Fibroblast of skin of left quadriceps (primary cell): ENCODE measurements at regions not wholly inside any gene's neighbourhood (a gene's known extent, or its start where the extent isn't known, plus 50 kb on each side); places are given as distances from the start of the nearest gene placed in this dataset.
A peak's percentile ranks its signal among the peaks of the same experiment; 100 is the strongest.

ENCODE experiments used
- DNase-seq, 2 experiments: peaks; one replicate each; pipeline ENCODE4 v3.0.0-alpha.2; 2013; ENCODE audit warnings: low read depth in 2 of 2

DNA sequence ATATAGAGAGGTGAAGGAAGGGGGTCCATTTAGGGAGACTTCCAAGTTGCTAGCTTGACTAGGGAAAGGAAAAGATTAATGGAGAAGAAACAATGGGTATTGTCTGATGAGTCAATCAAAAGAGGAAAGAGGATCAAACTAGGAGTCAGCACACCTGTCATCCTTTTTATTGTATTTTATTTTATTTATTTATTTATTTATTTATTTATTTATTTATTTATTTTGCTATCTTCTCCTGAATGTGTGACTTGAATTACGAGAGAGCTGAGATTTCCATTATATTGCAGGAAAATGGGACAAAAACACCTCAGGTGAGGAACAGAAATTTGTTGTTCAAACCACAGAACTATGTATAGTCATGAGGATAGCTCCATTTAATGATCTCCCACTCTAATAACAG is 58.9 kb downstream of the NUDT11 start:
- no peak for DNase-seq

DNA sequence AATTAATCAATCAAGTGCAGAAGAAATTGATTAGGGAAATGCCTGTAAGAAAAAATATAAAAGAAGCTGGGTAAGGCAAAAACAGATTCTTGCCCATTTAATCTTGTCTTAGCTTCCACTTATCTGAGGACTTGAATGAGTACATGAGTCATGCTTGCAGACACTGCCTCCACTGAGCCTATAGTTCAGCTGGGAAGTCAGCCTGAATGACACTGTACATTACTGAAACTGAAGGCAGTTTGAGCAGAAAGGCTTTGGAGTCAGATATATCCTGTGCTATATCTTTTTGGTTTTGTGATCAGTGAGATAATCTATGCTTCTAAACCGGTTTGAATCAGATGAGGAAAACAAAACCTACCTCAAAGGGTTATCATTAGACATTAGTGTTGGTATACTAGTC is 61.3 kb downstream of the NUDT11 start:
- no peak for DNase-seq

DNA sequence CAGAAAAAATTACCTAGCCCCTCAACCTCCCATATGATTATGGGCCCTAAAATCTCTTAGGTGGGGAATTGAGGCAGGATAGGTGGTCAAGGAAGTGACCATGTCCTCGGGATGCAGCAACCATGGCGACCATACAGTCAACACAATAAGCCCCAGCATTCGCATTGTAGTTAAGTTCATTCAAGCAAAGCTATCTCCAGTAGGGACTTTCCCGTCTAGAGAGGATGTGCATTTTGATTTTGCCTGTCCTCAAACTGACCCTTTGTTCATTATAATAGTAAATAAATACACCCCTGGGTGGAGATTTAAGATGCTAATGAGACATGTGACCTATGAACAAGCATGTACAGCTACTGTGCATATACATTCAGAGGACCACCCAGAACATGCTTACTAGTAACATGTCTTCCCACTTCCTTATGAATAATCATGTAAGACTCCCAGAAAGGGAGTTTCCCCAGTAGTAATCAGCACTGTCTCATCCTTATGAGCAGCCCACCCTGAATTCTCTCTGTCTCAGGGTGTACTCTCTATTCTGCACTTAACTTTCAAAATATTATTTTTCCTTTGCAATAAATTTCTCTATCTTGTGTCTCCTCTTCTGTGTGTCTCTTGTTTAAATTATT is 74.3 kb downstream of the NUDT11 start:
- no peak for DNase-seq

DNA sequence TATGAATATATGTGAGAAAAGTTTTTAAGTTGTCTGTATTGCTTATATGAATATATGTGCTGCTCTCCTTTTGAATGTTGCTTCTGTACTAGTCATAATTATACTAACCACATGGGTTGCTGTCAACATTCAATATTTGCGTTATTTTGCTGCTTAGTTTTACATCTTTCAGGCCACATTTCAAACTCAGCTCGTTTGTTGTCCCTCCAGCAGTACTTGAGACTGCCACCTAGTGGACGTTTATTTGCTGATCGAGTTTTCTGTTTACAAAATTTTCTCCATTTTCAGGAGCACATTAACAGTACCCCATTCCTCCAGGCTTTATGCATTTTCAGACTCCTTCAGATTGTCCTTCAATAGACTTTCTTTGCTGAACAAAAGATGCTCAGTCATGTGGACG is 75.8 kb downstream of the NUDT11 start:
- peak in 1 of 2 experiments; percentile 9 for DNase-seq

DNA sequence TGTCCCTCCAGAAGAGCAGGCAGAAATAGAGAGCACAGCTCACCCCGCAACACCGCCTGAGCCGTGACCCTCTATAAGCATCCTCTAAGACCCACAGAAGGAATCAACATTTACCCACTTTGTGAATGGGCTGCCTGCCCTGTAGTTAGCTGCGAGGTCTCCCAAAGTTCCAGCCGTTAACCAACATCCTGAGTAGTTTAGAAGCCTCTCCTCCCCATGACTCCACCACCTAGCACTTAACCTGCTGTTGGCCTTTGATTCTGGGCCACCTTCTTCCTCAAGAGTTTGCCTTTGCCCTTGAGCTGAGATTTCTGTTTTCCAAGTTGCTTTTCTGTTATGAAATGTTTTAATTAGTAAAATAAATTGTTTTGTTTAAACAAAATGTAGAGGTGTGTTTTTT is 75.8 kb downstream of the NUDT10 start:
- no peak for DNase-seq

DNA sequence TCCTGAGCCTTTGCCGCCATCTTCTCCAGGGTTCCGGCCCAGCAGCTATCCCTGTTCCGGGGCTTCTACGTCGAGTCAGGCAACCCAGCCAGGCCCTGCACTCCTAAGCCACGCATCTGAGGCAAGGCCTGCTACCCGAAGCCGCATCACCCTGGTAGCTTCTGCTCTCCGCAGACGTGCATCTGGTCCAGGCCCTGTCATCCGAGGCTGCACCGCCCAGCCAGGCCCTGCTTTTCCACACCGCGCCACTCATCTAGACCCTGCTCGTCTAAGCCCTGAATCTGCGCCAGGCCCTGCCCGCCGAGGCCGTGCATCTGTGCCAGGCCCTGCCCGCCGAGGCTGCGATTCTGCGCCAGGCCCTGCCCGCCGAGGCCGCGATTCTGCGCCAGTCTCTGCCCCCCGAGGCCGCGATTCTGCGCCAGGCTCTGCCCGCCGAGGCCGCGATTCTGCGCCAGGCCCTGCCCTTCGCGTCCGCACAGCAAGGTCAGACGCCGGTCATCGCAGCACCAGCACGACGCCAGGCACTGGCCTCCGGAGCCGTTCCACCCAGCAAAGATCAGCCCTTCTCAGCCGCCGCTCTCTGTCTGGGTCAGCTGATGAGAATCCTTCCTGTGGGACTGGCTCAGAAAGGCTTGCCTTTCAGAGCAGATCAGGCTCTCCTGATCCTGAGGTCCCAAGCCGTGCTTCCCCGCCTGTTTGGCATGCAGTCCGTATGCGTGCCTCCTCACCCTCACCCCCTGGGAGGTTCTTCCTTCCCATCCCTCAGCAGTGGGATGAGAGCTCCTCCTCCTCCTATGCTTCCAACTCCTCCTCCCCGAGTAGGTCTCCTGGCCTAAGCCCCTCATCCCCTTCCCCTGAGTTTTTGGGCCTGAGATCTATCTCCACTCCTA is 75.1 kb downstream of the NUDT10 start:
- DNase-seq = no peak

DNA sequence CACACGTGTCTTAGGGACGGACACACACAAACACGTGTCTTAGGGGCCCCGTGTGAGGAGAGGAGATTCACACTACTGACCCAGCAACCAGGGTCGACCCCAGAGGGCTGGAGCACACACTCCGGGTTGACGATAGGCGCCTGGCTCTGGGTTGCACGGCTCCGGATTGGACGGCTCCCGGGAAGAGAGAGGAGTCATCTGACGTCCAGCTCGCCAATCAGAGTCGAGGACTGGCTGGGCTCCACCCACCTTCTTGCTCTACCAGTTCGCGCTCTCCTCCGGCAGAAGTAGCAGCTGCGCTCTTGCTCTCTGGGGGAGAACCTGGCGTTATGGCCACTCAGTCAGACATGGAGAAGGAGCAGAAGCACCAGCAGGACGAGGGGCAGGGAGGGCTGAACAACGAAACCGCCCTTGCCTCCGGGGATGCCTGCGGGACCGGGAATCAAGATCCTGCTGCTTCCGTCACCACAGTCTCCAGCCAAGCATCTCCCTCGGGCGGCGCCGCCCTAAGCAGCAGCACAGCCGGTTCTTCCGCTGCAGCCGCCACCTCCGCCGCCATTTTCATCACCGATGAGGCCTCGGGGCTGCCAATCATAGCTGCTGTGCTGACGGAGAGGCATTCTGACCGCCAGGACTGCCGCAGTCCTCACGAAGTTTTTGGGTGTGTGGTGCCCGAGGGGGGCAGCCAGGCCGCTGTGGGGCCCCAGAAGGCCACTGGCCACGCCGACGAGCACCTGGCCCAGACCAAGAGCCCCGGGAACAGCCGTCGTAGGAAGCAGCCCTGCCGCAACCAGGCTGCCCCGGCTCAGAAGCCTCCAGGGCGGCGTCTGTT is 74.3 kb downstream of the NUDT10 start:
- no peak for DNase-seq

DNA sequence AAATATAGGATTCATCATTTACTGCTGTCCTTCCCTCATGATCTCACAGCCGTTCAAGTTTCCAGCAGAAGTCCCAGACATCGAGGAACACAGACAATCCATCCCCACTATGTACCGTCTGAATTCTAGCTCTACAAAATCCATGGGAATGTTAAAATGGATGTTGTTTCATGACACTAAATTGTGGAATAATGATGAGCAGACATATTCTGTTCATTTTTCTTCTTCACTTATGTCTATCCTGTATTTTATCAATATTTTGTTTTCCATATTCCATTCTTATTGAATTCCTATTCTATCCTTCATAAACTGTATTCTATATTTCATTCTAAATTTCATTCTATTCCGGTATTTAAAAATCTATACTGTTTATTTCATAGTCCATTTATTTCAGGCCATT is 71.8 kb downstream of the NUDT10 start:
- no peak for DNase-seq

DNA sequence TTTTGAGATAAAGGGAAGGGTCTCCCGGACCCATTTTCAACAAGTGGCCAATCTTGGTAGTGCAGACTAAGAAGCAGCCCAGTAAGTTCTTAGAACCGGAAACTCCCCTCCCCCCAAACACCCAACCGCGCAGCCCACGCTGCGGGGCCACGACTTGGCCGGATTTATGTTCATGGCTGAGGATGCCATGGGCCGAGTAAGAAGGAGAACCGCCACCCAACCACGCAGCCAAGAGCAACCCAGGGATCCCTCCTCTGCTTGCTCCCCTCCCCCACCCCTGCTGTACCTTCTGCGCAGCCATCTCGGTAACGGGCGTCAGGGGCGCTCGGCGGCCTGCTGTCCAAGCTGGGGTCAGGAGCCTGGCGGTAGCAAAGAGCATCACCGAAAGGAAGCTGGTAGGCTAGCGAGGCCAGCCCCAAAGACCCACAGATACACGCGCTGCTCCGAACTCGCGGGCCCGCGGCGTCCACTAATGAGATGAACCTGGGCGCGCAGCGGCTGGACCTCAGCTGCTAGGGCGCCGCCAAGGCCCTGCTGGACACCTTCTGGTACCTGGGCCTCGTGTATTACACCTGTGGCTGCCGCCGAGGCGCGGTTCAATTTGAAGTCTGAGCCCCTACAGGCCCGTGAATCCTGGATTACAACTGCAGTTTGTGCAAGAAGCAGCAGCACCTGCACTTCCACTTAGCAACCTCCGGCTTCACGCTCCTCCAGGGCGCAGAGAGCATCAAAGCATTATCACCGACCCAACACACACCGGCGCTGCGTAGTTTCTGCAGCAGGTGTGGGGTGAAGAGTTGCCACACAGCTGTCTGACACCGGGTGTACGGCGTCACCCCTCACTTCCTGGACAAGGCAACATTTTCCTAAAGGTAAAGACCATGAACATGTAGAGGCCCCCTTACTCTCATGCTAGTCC is 63.4 kb downstream of the NUDT10 start:
- no peak for DNase-seq

DNA sequence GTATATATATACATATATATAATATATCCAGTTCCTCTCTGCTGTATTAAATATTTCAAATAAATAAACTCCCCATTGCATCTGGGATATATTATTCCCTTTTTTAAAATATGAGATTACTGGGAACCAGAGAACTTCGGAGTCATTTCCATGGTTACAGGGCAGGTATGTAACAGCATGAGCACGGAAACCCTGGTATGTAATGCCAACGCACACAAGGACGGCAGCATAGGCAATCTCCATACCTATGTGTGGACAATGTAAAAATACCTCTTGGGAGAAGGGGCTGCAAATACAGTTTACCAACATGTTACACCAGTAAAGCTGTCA is 62.8 kb downstream of the NUDT10 start:
- no peak for DNase-seq
